ENCODE measurements at regions not wholly inside any gene's neighbourhood (a gene's known extent, or its start where the extent isn't known, plus 50 kb on each side); places are given as distances from the start of the nearest gene placed in this dataset.

DNA sequence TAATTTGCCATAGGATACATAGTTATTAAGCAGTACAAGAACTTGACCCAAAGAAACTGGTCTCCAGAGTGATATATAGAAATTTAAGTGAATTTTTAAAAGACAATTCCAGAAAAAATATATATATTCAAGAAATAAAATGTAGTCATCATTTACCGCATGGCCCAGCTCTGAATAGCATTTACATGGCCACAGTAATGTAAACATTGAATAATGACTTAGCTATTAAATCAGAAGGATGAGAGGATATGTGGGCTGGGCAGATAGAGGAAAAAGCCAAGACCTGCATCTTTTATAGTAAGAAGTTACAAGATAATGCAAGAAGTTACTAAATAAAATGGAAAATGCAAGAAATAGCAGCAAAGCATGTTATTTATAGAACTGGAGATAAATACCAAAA, 405.2 kb upstream of the WWC1 start:
- H3K9me3 ChIP-seq (ENCODE audit: control extremely low read depth in 1 of 3, control insufficient read depth in 2 of 3, insufficient read depth in 1 of 3, low read length in 2 of 3), result no peaks in the 10 kb centered on the region
- H4K20me1 ChIP-seq (ENCODE audit: control insufficient read depth, insufficient read depth, low read length, poor library complexity, severe bottlenecking), result no peaks in the 10 kb centered on the region
- H3K4me1 Mint-ChIP-seq, result no peaks in the 10 kb centered on the region
- no peak overlapping the region for H3K27ac Mint-ChIP-seq
- H3K4me3 Mint-ChIP-seq, result no peak overlapping the region
- H3K4me2 ChIP-seq (replicated peaks; ENCODE audit: low read depth, low read length, poor library complexity, severe bottlenecking), result no peak overlapping the region
- ATAC-seq (ENCODE audit: low read depth), result no peak
- no peaks in the 10 kb centered on the region for H3K9me3 Mint-ChIP-seq (ENCODE audit: insufficient read depth)
- H3K4me1 ChIP-seq (ENCODE audit: control insufficient read depth in 2 of 2, insufficient read depth in 2 of 2, low read length in 2 of 2), result no peaks in the 10 kb centered on the region
- H2AFZ ChIP-seq (ENCODE audit: insufficient read depth, low read depth, low read length, poor library complexity, severe bottlenecking), result no peak overlapping the region
- ChIA-PET POLR2A (no interaction called here), CTCF (no interaction called here)
- H3K36me3 ChIP-seq (replicated peaks in 1 of 2; ENCODE audit: control extremely low read depth in 1 of 2, control insufficient read depth in 1 of 2, extremely low read depth in 1 of 2, insufficient read depth in 2 of 2, low read length in 1 of 2), result no peaks in the 10 kb centered on the region
- H3K27me3 Mint-ChIP-seq, result no peaks in the 10 kb centered on the region
- no peak overlapping the region for H3K4me3 ChIP-seq (ENCODE audit: control extremely low read depth in 1 of 5, extremely low read depth in 1 of 5, insufficient read depth in 1 of 5, low read depth in 2 of 5, low read length in 4 of 5)
- H3K79me2 ChIP-seq (ENCODE audit: control insufficient read depth, insufficient read depth, low read length), result no peaks in the 10 kb centered on the region
- H3K9ac ChIP-seq (ENCODE audit: low read length), result no peak overlapping the region
- DNase-seq, result no peak
- no peak for TF ChIP-seq CTCF (IDR thresholded peaks at IDR 0.05)
- no peak for TF ChIP-seq EZH2 (IDR thresholded peaks at IDR 0.05; ENCODE audit: borderline replicate concordance, insufficient read depth, low read depth, low read length, poor library complexity, severe bottlenecking)
- H3K27me3 ChIP-seq (replicated peaks in 1 of 4; ENCODE audit: control extremely low read depth in 1 of 4, control insufficient read depth in 3 of 4, insufficient read depth in 4 of 4, low read length in 3 of 4), result no peaks in the 10 kb centered on the region
- WGBS (ENCODE audit: insufficient coverage), result no CpG with 5 or more reads among the region's 1 CpG
- intact Hi-C loops (cut with micrococcal nuclease), result no loop called here
- no peak overlapping the region for H3K27ac ChIP-seq (ENCODE audit: low read length in 2 of 2)

- no peak overlapping the region for H3K4me3 ChIP-seq (ENCODE audit: control extremely low read depth in 1 of 5, extremely low read depth in 1 of 5, insufficient read depth in 1 of 5, low read depth in 2 of 5, low read length in 4 of 5)
- H3K4me2 ChIP-seq (replicated peaks; ENCODE audit: low read depth, low read length, poor library complexity, severe bottlenecking), result no peak overlapping the region
- TF ChIP-seq EZH2 (IDR thresholded peaks at IDR 0.05; ENCODE audit: borderline replicate concordance, insufficient read depth, low read depth, low read length, poor library complexity, severe bottlenecking) (no peak), CTCF (IDR thresholded peaks at IDR 0.05) (no peak)
- no peaks in the 10 kb centered on the region for H3K27me3 ChIP-seq (replicated peaks in 1 of 4; ENCODE audit: control extremely low read depth in 1 of 4, control insufficient read depth in 3 of 4, insufficient read depth in 4 of 4, low read length in 3 of 4)
- H3K79me2 ChIP-seq (ENCODE audit: control insufficient read depth, insufficient read depth, low read length), result no peaks in the 10 kb centered on the region
- H3K4me1 Mint-ChIP-seq, result no peaks in the 10 kb centered on the region
- no peaks in the 10 kb centered on the region for H4K20me1 ChIP-seq (ENCODE audit: control insufficient read depth, insufficient read depth, low read length, poor library complexity, severe bottlenecking)
- H3K4me3 Mint-ChIP-seq, result no peak overlapping the region
- no peaks in the 10 kb centered on the region for H3K27me3 Mint-ChIP-seq
- intact Hi-C loops (cut with micrococcal nuclease), result no loop called here
- DNase-seq (no peak), ATAC-seq (ENCODE audit: low read depth) (no peak)
- POLR2A ChIA-PET, result no interaction called here
- no CpG with 5 or more reads among the region's 1 CpG for WGBS (ENCODE audit: insufficient coverage)
- H3K36me3 ChIP-seq (replicated peaks in 1 of 2; ENCODE audit: control extremely low read depth in 1 of 2, control insufficient read depth in 1 of 2, extremely low read depth in 1 of 2, insufficient read depth in 2 of 2, low read length in 1 of 2), result no peaks in the 10 kb centered on the region
- no peak overlapping the region for H3K27ac ChIP-seq (ENCODE audit: low read length in 2 of 2)
- CTCF ChIA-PET, result no interaction called here
- H3K4me1 ChIP-seq (ENCODE audit: control insufficient read depth in 2 of 2, insufficient read depth in 2 of 2, low read length in 2 of 2), result no peaks in the 10 kb centered on the region
- H3K9me3 Mint-ChIP-seq (ENCODE audit: insufficient read depth), result no peaks in the 10 kb centered on the region
- H3K9me3 ChIP-seq (ENCODE audit: control extremely low read depth in 1 of 3, control insufficient read depth in 2 of 3, insufficient read depth in 1 of 3, low read length in 2 of 3), result no peaks in the 10 kb centered on the region
- no peak overlapping the region for H2AFZ ChIP-seq (ENCODE audit: insufficient read depth, low read depth, low read length, poor library complexity, severe bottlenecking)
- no peak overlapping the region for H3K9ac ChIP-seq (ENCODE audit: low read length)
- H3K27ac Mint-ChIP-seq, result no peak overlapping the region
Observed at GRCh38 chr5:167888393-167888792, 403.1 kb upstream of the WWC1 start.
